HG03095 (cell line): ENCODE measurements at regions not wholly inside any gene's neighbourhood (a gene's known extent, or its start where the extent isn't known, plus 50 kb on each side); places are given as distances from the start of the nearest gene placed in this dataset.
"Not testable (repeated sequence)": the region's sequence is repeated elsewhere in the genome, so short reads cannot be mapped to it uniquely, and the experiment has no call there.

ENCODE experiments used
- ATAC-seq: cut with Tn5 transposase; IDR thresholded peaks from one replicate; pipeline ENCODE4 v1.9.1; 2021; ENCODE audit warnings: moderate library complexity; ENCODE audit not compliant: unreplicated experiment

GRCh38 chr15:31724903-31725302 lies 305.4 kb upstream of the CHRNA7 start:
- ATAC-seq, result not testable (repeated sequence)

GRCh38 chr15:31725619-31726018 lies 304.7 kb upstream of the CHRNA7 start:
- not testable (repeated sequence) for ATAC-seq

GRCh38 chr15:31727612-31728011 lies 302.7 kb upstream of the CHRNA7 start:
- no peak for ATAC-seq

- ATAC-seq, result no peak
Observed at GRCh38 chr15:31732726-31733125, 297.6 kb upstream of the CHRNA7 start.

GRCh38 chr15:31733424-31733823 lies 296.9 kb upstream of the CHRNA7 start:
- ATAC-seq, result no peak

GRCh38 chr15:31740203-31740602 lies 290.1 kb upstream of the CHRNA7 start:
- ATAC-seq, result no peak

GRCh38 chr15:31745841-31746240 lies 284.5 kb upstream of the CHRNA7 start:
- no peak for ATAC-seq

- no peak for ATAC-seq
Observed at GRCh38 chr15:31752065-31752762, 278.1 kb upstream of the CHRNA7 start.

GRCh38 chr15:31752905-31753304 lies 277.4 kb upstream of the CHRNA7 start:
- ATAC-seq, result no peak

- no peak for ATAC-seq
Observed at GRCh38 chr15:31758126-31758525, 272.2 kb upstream of the CHRNA7 start.

GRCh38 chr15:31768055-31768454 lies 262.3 kb upstream of the CHRNA7 start:
- no peak for ATAC-seq

GRCh38 chr15:31774045-31774444 lies 256.3 kb upstream of the CHRNA7 start:
- ATAC-seq, result no peak

GRCh38 chr15:31776039-31776438 lies 254.3 kb upstream of the CHRNA7 start:
- no peak for ATAC-seq

- no peak for ATAC-seq
Observed at GRCh38 chr15:31781261-31781660, 249.1 kb upstream of the CHRNA7 start.

- ATAC-seq, result no peak
Observed at GRCh38 chr15:31782016-31782783, 248.1 kb upstream of the CHRNA7 start.

GRCh38 chr15:31782951-31783350 lies 247.4 kb upstream of the CHRNA7 start:
- no peak for ATAC-seq

GRCh38 chr15:31786360-31786759 lies 244.0 kb upstream of the CHRNA7 start:
- ATAC-seq, result no peak

- no peak for ATAC-seq
Observed at GRCh38 chr15:31788104-31788503, 242.2 kb upstream of the CHRNA7 start.

- ATAC-seq, result no peak
Observed at GRCh38 chr15:31792611-31793199, 237.6 kb upstream of the CHRNA7 start.

- no peak for ATAC-seq
Observed at GRCh38 chr15:31799319-31799714, 231.0 kb upstream of the CHRNA7 start.

GRCh38 chr15:31799715-31800321 lies 230.5 kb upstream of the CHRNA7 start:
- peak; percentile 73 for ATAC-seq

GRCh38 chr15:31801152-31801551 lies 229.2 kb upstream of the CHRNA7 start:
- no peak for ATAC-seq
